ENCODE measurements at regions not wholly inside any gene's neighbourhood (a gene's known extent, or its start where the extent isn't known, plus 50 kb on each side); places are given as distances from the start of the nearest gene placed in this dataset.

GRCh38 chr2:898319-898718 is 52.3 kb upstream of the SNTG2 start:
- no peak for DNase-seq (ENCODE audit: low read depth)

GRCh38 chr2:897091-897490 is 53.6 kb upstream of the SNTG2 start:
- no peak for DNase-seq (ENCODE audit: low read depth)

- no peak for DNase-seq (ENCODE audit: low read depth)
Observed at GRCh38 chr2:893311-893710, 57.3 kb upstream of the SNTG2 start.

DNA sequence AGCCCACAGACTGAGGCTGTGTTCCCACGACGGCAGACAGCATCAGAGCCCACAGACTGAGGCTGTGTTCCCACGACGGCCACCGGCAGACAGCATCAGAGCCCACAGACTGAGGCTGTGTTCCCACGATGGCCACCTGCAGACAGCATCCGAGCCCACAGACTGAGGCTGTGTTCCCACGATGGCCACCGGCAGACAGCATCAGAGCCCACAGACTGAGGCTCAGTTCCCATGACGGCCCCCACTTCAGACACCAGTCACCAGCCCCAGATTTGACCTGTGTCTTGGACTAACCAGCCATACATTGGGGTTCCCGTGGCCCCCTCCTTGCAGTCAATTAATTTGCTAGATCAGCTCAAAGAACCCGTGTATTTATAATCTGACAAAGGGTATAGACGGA is 57.8 kb upstream of the SNTG2 start:
- no peak for DNase-seq (ENCODE audit: low read depth)

DNA sequence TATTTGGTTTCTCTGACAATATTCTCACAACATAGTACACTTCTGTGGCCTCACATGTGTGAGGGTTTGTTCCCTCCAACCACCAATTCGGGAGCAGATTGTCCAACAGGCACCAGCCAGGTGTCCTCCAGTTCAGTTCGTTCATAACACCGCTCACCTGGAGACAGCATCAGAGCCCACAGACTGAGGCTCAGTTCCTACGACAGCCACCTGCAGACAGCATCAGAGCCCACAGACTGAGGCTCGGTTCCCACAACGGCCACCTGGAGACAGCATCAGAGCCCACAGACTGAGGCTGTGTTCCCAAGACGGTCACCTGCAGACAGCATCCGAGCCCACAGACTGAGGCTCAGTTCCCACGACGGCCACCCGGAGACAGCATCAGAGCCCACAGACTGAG is 58.2 kb upstream of the SNTG2 start:
- no peak for DNase-seq (ENCODE audit: low read depth)

GRCh38 chr2:891734-892133 is 58.9 kb upstream of the SNTG2 start:
- no peak for DNase-seq (ENCODE audit: low read depth)

GRCh38 chr2:890791-891190 is 59.9 kb upstream of the SNTG2 start:
- DNase-seq (ENCODE audit: low read depth): no peak

- DNase-seq (ENCODE audit: low read depth): no peak
Observed at GRCh38 chr2:890214-890613, 60.4 kb upstream of the SNTG2 start.

DNA sequence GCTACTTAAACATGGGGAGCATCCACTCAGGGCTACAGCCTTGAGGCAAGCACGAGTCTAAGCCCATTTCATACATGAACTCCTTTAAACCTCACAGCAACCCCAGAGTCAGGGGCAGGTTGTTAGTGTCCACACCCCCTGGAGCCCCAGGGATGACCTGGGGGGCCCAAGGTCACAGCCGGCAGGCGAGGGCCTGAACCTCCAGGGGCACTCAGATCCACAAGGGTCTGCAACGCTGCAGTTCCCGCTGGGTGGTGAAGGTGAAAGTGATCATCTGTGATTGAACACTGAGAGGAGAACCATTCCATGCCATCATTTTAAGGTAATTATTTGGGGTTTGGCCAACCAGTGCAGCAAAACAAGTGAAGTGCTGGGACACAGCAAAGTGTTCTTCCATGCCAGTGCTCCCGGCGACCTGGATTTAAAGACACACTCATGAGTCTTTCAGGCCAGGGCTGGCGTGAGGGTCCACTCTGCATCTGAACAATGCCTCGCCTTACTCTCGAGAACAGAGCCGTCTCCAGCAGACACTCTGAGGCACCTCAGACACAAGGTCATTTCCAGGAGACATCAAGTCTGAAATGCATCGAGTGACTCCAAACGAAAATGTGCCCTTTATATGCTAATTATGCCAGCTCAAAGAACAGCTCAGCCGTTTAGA is 61.6 kb upstream of the SNTG2 start:
- no peak for DNase-seq (ENCODE audit: low read depth)

DNA sequence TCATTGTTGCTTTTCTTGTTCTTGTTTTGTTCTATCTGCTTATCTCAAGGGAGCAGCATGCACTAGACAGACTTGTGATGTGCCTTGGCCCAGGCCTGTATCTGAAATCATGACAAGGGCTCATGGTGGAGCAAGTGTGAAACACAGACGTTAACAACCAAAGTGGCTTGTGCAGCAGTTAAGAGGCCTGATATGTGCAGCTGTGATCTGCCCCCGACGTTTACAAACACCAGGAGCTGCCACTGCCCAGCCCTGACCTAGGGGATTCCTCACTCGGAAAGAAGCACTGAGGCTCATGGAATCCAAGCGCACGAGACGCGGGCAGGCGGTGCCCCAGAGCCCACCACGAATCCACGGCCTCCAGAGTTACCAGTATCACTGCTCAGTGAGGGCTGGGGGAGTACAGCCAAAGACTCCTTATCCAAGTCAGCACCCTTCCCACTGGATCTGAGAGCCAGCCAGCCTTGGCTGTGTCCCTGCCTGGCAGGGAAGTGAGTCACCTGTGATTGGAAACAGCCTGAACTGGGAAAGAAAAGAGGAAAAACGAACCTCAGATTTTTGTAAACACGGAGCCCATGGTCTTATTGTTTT is 62.3 kb upstream of the SNTG2 start:
- no peak for DNase-seq (ENCODE audit: low read depth)

DNA sequence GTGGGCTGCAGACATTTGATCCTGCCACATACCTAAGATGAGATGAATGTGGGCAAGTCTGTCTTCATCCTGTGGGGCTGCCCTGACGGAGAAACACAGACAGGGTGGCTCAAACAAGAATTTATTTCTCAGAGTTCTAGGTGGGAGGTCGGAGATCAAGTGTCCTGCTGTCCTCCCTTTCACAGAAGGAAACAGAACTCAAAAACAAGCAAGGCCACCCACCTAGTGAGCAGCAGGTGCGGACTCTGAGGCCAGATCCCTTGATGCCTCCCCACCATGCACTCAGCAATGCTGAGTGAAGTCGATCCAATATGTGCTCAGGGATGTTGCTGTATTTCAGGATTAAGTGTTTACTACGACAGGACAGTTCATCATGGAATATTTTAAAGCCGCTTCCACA is 63.0 kb upstream of the SNTG2 start:
- DNase-seq (ENCODE audit: low read depth): no peak

GRCh38 chr2:886072-887022 is 64.3 kb upstream of the SNTG2 start:
- no peak for DNase-seq (ENCODE audit: low read depth)

DNA sequence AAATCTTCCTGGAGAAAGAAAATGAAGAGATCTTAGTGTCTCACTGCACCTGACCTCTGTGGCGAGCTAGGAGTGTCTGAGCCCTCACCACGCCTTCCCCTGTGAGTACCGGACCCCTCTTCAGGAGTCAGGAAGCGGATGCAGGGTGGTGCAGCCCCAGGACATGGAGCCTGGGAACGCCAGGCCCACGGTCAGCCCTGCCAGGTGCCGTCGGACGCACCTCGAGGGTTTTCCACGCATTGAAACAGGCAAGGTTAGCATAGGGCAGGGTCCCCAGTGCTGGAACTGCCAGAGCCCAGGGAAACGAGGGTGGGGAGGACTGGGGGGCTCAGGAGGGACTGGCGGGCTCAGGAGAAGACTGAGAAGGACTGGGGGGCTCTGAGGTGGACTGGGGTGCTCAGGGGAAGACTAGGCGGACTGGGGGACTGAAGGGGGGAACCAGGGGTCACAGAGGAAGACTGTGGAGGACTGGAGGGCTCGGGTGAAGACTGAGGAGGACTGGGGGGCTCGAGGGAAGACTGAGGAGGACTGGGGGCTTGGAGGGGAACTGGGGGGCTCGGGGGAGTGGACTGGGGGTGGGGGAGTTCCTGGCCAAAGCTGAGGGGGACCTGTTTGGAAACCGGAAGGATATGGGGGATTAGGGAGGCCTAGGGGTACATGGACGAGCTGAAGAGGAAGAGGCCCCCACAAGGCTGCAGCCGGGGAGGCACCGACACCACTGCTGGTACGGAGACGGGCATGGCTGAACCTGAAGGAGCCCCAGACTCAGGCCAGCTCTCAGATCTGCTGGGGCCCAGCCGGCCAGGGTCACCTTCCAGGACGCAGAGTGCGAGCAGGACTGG is 65.2 kb upstream of the SNTG2 start:
- no peak for DNase-seq (ENCODE audit: low read depth)

GRCh38 chr2:883803-884748 is 66.6 kb upstream of the SNTG2 start:
- DNase-seq (ENCODE audit: low read depth): no peak

DNA sequence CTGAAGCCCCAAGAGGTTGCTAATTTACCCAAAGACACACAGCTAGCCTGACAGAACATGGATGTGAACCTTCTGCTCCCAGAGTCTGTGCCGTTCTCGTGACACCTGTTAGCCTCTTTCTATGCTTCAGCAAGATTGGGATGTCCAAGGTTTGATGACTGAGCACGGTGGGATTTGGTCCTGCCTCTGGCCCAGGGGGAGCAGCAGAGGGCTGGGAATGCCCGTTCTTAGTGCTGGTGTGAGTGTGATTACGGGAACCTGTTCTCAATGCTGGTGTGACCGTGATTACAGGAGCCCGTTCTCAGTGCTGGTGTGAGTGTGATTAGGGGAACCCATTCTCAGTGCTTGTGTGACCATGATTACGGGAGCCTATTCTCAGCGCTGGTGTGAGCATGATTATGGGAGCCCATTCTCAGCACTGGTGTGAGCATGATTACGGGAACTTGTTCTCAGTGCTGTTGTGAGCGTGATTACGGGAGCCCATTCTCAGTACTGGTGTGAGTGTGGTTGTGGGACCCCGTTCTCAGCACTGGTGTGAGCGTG is 67.3 kb upstream of the SNTG2 start:
- DNase-seq (ENCODE audit: low read depth): no peak

GRCh38 chr2:881204-881918 is 69.3 kb upstream of the SNTG2 start:
- no peak for DNase-seq (ENCODE audit: low read depth)

- DNase-seq (ENCODE audit: low read depth): no peak
Observed at GRCh38 chr2:880201-880970, 70.3 kb upstream of the SNTG2 start.

GRCh38 chr2:879540-879939 is 71.1 kb upstream of the SNTG2 start:
- no peak for DNase-seq (ENCODE audit: low read depth)

GRCh38 chr2:878245-878930 is 72.3 kb upstream of the SNTG2 start:
- no peak for DNase-seq (ENCODE audit: low read depth)
